ENCODE measurements at regions not wholly inside any gene's neighbourhood (a gene's known extent, or its start where the extent isn't known, plus 50 kb on each side); places are given as distances from the start of the nearest gene placed in this dataset.
A peak's percentile ranks its signal among the peaks of the same experiment; 100 is the strongest.

DNA sequence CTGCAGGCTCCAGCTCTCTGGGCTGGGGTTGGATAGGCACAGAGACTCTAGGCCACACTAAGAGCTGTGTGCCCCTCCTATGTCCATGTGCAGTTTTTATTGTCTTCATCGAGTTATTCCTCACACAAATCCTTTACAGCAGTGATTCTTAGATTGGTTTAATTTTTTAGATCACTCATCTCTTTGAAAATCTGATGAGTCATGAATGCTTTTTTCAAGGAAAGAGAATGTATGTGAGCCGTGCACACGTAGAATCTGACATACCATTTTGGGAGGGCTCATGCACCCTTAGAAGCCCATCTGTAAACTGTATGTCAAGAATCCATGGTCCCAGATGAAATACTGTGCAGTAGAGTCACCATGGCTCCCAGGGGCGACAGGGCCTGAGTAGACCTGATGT, 100.7 kb upstream of the S1PR3 start:
- H4K20me1 ChIP-seq (ENCODE audit: insufficient read depth, low read length) = no peaks in the 10 kb centered on the region
- H3K36me3 ChIP-seq (replicated peaks in 1 of 2; ENCODE audit: control insufficient read depth in 1 of 2, insufficient read depth in 2 of 2, low read length in 2 of 2) = no peaks in the 10 kb centered on the region
- H3K9me3 ChIP-seq (replicated peaks in 1 of 2; ENCODE audit: control insufficient read depth in 1 of 2, insufficient read depth in 1 of 2, low read length in 2 of 2) = peaks cover 0 to 9% of the 10 kb centered on the region in 2 donors
- peaks cover 31 to 39% (median 35%) of the 10 kb centered on the region in 3 donors for H3K27me3 Mint-ChIP-seq (ENCODE audit: low read depth in 3 of 3)
- no peak overlapping the region for H3K4me3 Mint-ChIP-seq
- H3K4me1 ChIP-seq (ENCODE audit: control insufficient read depth in 1 of 2, insufficient read depth in 2 of 2, low read length in 2 of 2) = peaks cover 5 to 7% of the 10 kb centered on the region in 2 donors
- intact Hi-C loops (cut with micrococcal nuclease) = loop anchor here in 1 of 2 donors (10.0 kb wide), 1 partner anchor 56 kb away; no protein-coding TSS in a partner anchor
- no peak for DNase-seq
- peaks cover 9 to 28% of the 10 kb centered on the region in 2 donors for H3K27me3 ChIP-seq (ENCODE audit: control insufficient read depth in 2 of 2, insufficient read depth in 2 of 2, low read length in 2 of 2)
- H2AFZ ChIP-seq (ENCODE audit: insufficient read depth, low read depth, low read length, poor library complexity, severe bottlenecking) = no peak overlapping the region
- peaks cover 0 to 2% of the 10 kb centered on the region in 2 donors for H3K36me3 Mint-ChIP-seq
- no peak overlapping the region for H3K27ac Mint-ChIP-seq
- H3K9ac ChIP-seq (ENCODE audit: insufficient read depth, low read length, poor library complexity, severe bottlenecking) = no peak overlapping the region
- peaks cover 0 to 12% (median 6%) of the 10 kb centered on the region in 7 donors for H3K9me3 Mint-ChIP-seq
- no peaks in the 10 kb centered on the region for H3K79me2 ChIP-seq (ENCODE audit: insufficient read depth, low read length)
- no peak overlapping the region for H3K4me2 ChIP-seq (replicated peaks; ENCODE audit: extremely low read depth, low read length, poor library complexity, severe bottlenecking)
- 96% methylated on average over 3 of the region's 4 CpGs for WGBS (ENCODE audit: insufficient coverage)
- no peak overlapping the region for H3K4me3 ChIP-seq (replicated peaks in 1 of 3; ENCODE audit: low read depth in 2 of 3, low read length in 3 of 3)
- no peak overlapping the region for H3K27ac ChIP-seq (ENCODE audit: low read depth in 1 of 2, low read length in 2 of 2)
- TF ChIP-seq, protein P1, sequence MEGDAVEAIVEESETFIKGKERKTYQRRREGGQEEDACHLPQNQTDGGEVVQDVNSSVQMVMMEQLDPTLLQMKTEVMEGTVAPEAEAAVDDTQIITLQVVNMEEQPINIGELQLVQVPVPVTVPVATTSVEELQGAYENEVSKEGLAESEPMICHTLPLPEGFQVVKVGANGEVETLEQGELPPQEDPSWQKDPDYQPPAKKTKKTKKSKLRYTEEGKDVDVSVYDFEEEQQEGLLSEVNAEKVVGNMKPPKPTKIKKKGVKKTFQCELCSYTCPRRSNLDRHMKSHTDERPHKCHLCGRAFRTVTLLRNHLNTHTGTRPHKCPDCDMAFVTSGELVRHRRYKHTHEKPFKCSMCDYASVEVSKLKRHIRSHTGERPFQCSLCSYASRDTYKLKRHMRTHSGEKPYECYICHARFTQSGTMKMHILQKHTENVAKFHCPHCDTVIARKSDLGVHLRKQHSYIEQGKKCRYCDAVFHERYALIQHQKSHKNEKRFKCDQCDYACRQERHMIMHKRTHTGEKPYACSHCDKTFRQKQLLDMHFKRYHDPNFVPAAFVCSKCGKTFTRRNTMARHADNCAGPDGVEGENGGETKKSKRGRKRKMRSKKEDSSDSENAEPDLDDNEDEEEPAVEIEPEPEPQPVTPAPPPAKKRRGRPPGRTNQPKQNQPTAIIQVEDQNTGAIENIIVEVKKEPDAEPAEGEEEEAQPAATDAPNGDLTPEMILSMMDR (IDR thresholded peaks at IDR 0.05) = no peak
- H3K4me1 Mint-ChIP-seq = peaks cover 16% of the 10 kb centered on the region

DNA sequence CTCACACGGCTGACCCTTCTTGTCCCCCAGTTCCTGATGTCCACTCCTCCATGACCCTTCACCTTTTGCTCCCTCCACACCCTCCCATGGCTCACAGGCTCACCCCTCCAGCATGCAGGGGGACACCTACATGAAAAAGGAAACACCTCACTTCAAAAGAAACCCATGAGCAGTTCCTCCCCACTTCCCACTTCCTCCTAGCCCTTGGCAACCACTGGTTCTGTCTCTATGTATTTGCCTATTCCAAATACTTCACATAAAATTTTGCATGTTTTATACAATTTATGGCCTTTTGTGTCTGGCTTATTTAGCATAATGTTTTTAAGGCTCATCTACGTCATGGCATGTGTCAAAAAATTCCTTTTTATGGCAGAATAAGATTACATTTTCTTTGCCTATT, 100.2 kb upstream of the S1PR3 start:
- TF ChIP-seq, protein P1 (IDR thresholded peaks at IDR 0.05) = no peak
- Mint-ChIP-seq H3K4me1 (peaks cover 16% of the 10 kb centered on the region), H3K36me3 (peaks cover 0 to 2% of the 10 kb centered on the region in 2 donors), H3K9me3 (peaks cover 0 to 11% (median 4%) of the 10 kb centered on the region in 7 donors), H3K4me3 (no peak overlapping the region), H3K27ac (no peak overlapping the region), H3K27me3 (ENCODE audit: low read depth in 3 of 3) (peaks cover 31 to 43% (median 35%) of the 10 kb centered on the region in 3 donors)
- intact Hi-C loops (cut with micrococcal nuclease) = loop anchor here in 1 of 2 donors (10.0 kb wide), 1 partner anchor 56 kb away; no protein-coding TSS in a partner anchor
- H3K27ac ChIP-seq (ENCODE audit: low read depth in 1 of 2, low read length in 2 of 2) = no peak overlapping the region
- peaks cover 14 to 33% of the 10 kb centered on the region in 2 donors for H3K27me3 ChIP-seq (ENCODE audit: control insufficient read depth in 2 of 2, insufficient read depth in 2 of 2, low read length in 2 of 2)
- H3K36me3 ChIP-seq (replicated peaks in 1 of 2; ENCODE audit: control insufficient read depth in 1 of 2, insufficient read depth in 2 of 2, low read length in 2 of 2) = no peaks in the 10 kb centered on the region
- no peak overlapping the region for H2AFZ ChIP-seq (ENCODE audit: insufficient read depth, low read depth, low read length, poor library complexity, severe bottlenecking)
- H3K4me3 ChIP-seq (replicated peaks in 1 of 3; ENCODE audit: low read depth in 2 of 3, low read length in 3 of 3) = no peak overlapping the region
- H3K4me2 ChIP-seq (replicated peaks; ENCODE audit: extremely low read depth, low read length, poor library complexity, severe bottlenecking) = no peak overlapping the region
- H3K9me3 ChIP-seq (replicated peaks in 1 of 2; ENCODE audit: control insufficient read depth in 1 of 2, insufficient read depth in 1 of 2, low read length in 2 of 2) = peaks cover 0 to 9% of the 10 kb centered on the region in 2 donors
- peak; percentile 20 to 44 (median 32) for DNase-seq
- 70% methylated on average over 1 of the region's 2 CpGs for WGBS (ENCODE audit: insufficient coverage)
- no peaks in the 10 kb centered on the region for H3K79me2 ChIP-seq (ENCODE audit: insufficient read depth, low read length)
- H3K4me1 ChIP-seq (ENCODE audit: control insufficient read depth in 1 of 2, insufficient read depth in 2 of 2, low read length in 2 of 2) = peaks cover 5 to 7% of the 10 kb centered on the region in 2 donors
- no peak overlapping the region for H3K9ac ChIP-seq (ENCODE audit: insufficient read depth, low read length, poor library complexity, severe bottlenecking)
- H4K20me1 ChIP-seq (ENCODE audit: insufficient read depth, low read length) = no peaks in the 10 kb centered on the region

Measured in CD14-positive monocyte (primary cell).